ENCODE measurements at regions not wholly inside any gene's neighbourhood (a gene's known extent, or its start where the extent isn't known, plus 50 kb on each side); places are given as distances from the start of the nearest gene placed in this dataset.
"Not testable (repeated sequence)": the region's sequence is repeated elsewhere in the genome, so short reads cannot be mapped to it uniquely, and the experiment has no call there.

- DNase-seq (no peak), ATAC-seq (no peak)
- H3K27ac Mint-ChIP-seq = no peak overlapping the region
- no peak overlapping the region for H3K4me3 Mint-ChIP-seq
- H3K9me3 Mint-ChIP-seq = peaks cover 0 to 7% (median 0%) of the 10 kb centered on the region in 9 donors
- H3K4me1 Mint-ChIP-seq = no peaks in the 10 kb centered on the region
- no peaks in the 10 kb centered on the region for H3K27me3 Mint-ChIP-seq
- POLR2A ChIA-PET = no interaction called here
- H3K36me3 Mint-ChIP-seq = no peaks in the 10 kb centered on the region
Observed at GRCh38 chrX:25503826-25504225, 488.1 kb upstream of the ARX start.

GRCh38 chrX:25507801-25508200 lies 492.0 kb upstream of the ARX start:
- peaks cover 0 to 6% (median 0%) of the 10 kb centered on the region in 3 donors for H3K36me3 Mint-ChIP-seq
- H3K4me3 Mint-ChIP-seq = no peak overlapping the region
- H3K27me3 Mint-ChIP-seq = no peaks in the 10 kb centered on the region
- ATAC-seq = no peak
- no peak for DNase-seq
- H3K27ac Mint-ChIP-seq = no peak overlapping the region
- POLR2A ChIA-PET = no interaction called here
- H3K9me3 Mint-ChIP-seq = peaks cover 0 to 16% (median 0%) of the 10 kb centered on the region in 9 donors
- no peaks in the 10 kb centered on the region for H3K4me1 Mint-ChIP-seq

GRCh38 chrX:25519258-25519657 lies 503.5 kb upstream of the ARX start:
- Mint-ChIP-seq H3K9me3 (peaks cover 0 to 5% (median 0%) of the 10 kb centered on the region in 9 donors), H3K27ac (no peak overlapping the region)

GRCh38 chrX:25522443-25523010 lies 506.8 kb upstream of the ARX start:
- POLR2A ChIA-PET, ATAC-seq, H3K27me3 Mint-ChIP-seq, H3K9me3 Mint-ChIP-seq, H3K4me1 Mint-ChIP-seq, H3K4me3 Mint-ChIP-seq, H3K36me3 Mint-ChIP-seq, H3K27ac Mint-ChIP-seq, DNase-seq: not testable (repeated sequence)

More at GRCh38 chrX:25519258-25519657, 503.5 kb upstream of the ARX start:
- POLR2A ChIA-PET = no interaction called here
- Mint-ChIP-seq H3K27me3 (no peaks in the 10 kb centered on the region), H3K36me3 (no peaks in the 10 kb centered on the region), H3K4me1 (no peaks in the 10 kb centered on the region), H3K4me3 (no peak overlapping the region)
- ATAC-seq = no peak
- DNase-seq = no peak

- Mint-ChIP-seq H3K9me3 (peaks cover 0 to 7% (median 0%) of the 10 kb centered on the region in 9 donors), H3K27me3 (no peaks in the 10 kb centered on the region), H3K27ac (no peak overlapping the region), H3K36me3 (no peaks in the 10 kb centered on the region), H3K4me3 (no peak overlapping the region), H3K4me1 (no peaks in the 10 kb centered on the region)
- ATAC-seq (no peak), DNase-seq (no peak)
- POLR2A ChIA-PET = no interaction called here
Observed at GRCh38 chrX:25523574-25524540, 508.1 kb upstream of the ARX start.

GRCh38 chrX:25527156-25527555 lies 511.4 kb upstream of the ARX start:
- no peak overlapping the region for H3K27ac Mint-ChIP-seq
- H3K4me3 Mint-ChIP-seq = no peak overlapping the region
- DNase-seq = no peak
- H3K27me3 Mint-ChIP-seq = no peaks in the 10 kb centered on the region
- POLR2A ChIA-PET = no interaction called here
- ATAC-seq = no peak
- no peaks in the 10 kb centered on the region for H3K4me1 Mint-ChIP-seq
- H3K9me3 Mint-ChIP-seq = peaks cover 0 to 7% (median 0%) of the 10 kb centered on the region in 9 donors
- no peaks in the 10 kb centered on the region for H3K36me3 Mint-ChIP-seq

GRCh38 chrX:25527596-25527995 lies 511.8 kb upstream of the ARX start:
- POLR2A ChIA-PET = interaction anchor here (0.6 kb wide), 1 partner anchor 777 kb away, joined by 3 read pairs; no protein-coding TSS in a partner anchor
- DNase-seq (no peak), ATAC-seq (no peak)
- no peak overlapping the region for H3K4me3 Mint-ChIP-seq
- no peaks in the 10 kb centered on the region for H3K4me1 Mint-ChIP-seq
- H3K9me3 Mint-ChIP-seq = peaks cover 0 to 7% (median 0%) of the 10 kb centered on the region in 9 donors
- no peaks in the 10 kb centered on the region for H3K36me3 Mint-ChIP-seq
- H3K27ac Mint-ChIP-seq = no peak overlapping the region
- no peaks in the 10 kb centered on the region for H3K27me3 Mint-ChIP-seq

GRCh38 chrX:25531096-25531495 lies 515.3 kb upstream of the ARX start:
- H3K4me3 Mint-ChIP-seq = no peak overlapping the region
- H3K27me3 Mint-ChIP-seq = no peaks in the 10 kb centered on the region
- H3K36me3 Mint-ChIP-seq = no peaks in the 10 kb centered on the region
- ATAC-seq (no peak), DNase-seq (no peak)
- H3K4me1 Mint-ChIP-seq = no peaks in the 10 kb centered on the region
- H3K9me3 Mint-ChIP-seq = peaks cover 0 to 7% (median under 1%) of the 10 kb centered on the region in 9 donors
- no peak overlapping the region for H3K27ac Mint-ChIP-seq
- POLR2A ChIA-PET = no interaction called here

- POLR2A ChIA-PET = no interaction called here
- H3K4me3 Mint-ChIP-seq = no peak overlapping the region
Observed at GRCh38 chrX:25534091-25534490, 518.3 kb upstream of the ARX start.

GRCh38 chrX:25536307-25536970 lies 520.7 kb upstream of the ARX start:
- H3K4me3 Mint-ChIP-seq = no peak overlapping the region
- H3K27me3 Mint-ChIP-seq = no peaks in the 10 kb centered on the region
- DNase-seq = no peak
- POLR2A ChIA-PET = no interaction called here
- no peak overlapping the region for H3K27ac Mint-ChIP-seq
- peaks cover 0 to 11% (median 2%) of the 10 kb centered on the region in 9 donors for H3K9me3 Mint-ChIP-seq
- H3K36me3 Mint-ChIP-seq = no peaks in the 10 kb centered on the region
- no peaks in the 10 kb centered on the region for H3K4me1 Mint-ChIP-seq
- ATAC-seq = no peak

More at GRCh38 chrX:25534091-25534490, 518.3 kb upstream of the ARX start:
- Mint-ChIP-seq H3K27ac (no peak overlapping the region), H3K27me3 (no peaks in the 10 kb centered on the region), H3K36me3 (no peaks in the 10 kb centered on the region), H3K4me1 (no peaks in the 10 kb centered on the region), H3K9me3 (peaks cover 0 to 11% (median 0%) of the 10 kb centered on the region in 9 donors)
- ATAC-seq = no peak
- DNase-seq = no peak

- no peak for ATAC-seq
- Mint-ChIP-seq H3K9me3 (peaks cover 0 to 11% (median 2%) of the 10 kb centered on the region in 9 donors), H3K4me1 (no peaks in the 10 kb centered on the region), H3K4me3 (no peak overlapping the region), H3K36me3 (no peaks in the 10 kb centered on the region), H3K27me3 (no peaks in the 10 kb centered on the region), H3K27ac (no peak overlapping the region)
- POLR2A ChIA-PET = no interaction called here
- no peak for DNase-seq
Observed at GRCh38 chrX:25537699-25538098, 521.9 kb upstream of the ARX start.

- Mint-ChIP-seq H3K36me3 (no peaks in the 10 kb centered on the region), H3K27me3 (no peaks in the 10 kb centered on the region)
- DNase-seq = no peak
Observed at GRCh38 chrX:25544641-25545040, 528.9 kb upstream of the ARX start.

GRCh38 chrX:25548811-25549210 lies 533.0 kb upstream of the ARX start:
- ATAC-seq = no peak
- no peak for DNase-seq
- Mint-ChIP-seq H3K27me3 (no peaks in the 10 kb centered on the region), H3K36me3 (no peaks in the 10 kb centered on the region), H3K9me3 (peaks cover 0 to 7% (median 0%) of the 10 kb centered on the region in 9 donors), H3K4me1 (no peaks in the 10 kb centered on the region), H3K27ac (no peak overlapping the region), H3K4me3 (no peak overlapping the region)
- POLR2A ChIA-PET = no interaction called here

More at GRCh38 chrX:25544641-25545040, 528.9 kb upstream of the ARX start:
- ATAC-seq = no peak
- Mint-ChIP-seq H3K4me3 (no peak overlapping the region), H3K27ac (no peak overlapping the region), H3K4me1 (no peaks in the 10 kb centered on the region), H3K9me3 (peaks cover 0 to 7% (median 0%) of the 10 kb centered on the region in 9 donors)
- POLR2A ChIA-PET = no interaction called here
